ENCODE measurements at regions not wholly inside any gene's neighbourhood (a gene's known extent, or its start where the extent isn't known, plus 50 kb on each side); places are given as distances from the start of the nearest gene placed in this dataset.

DNA sequence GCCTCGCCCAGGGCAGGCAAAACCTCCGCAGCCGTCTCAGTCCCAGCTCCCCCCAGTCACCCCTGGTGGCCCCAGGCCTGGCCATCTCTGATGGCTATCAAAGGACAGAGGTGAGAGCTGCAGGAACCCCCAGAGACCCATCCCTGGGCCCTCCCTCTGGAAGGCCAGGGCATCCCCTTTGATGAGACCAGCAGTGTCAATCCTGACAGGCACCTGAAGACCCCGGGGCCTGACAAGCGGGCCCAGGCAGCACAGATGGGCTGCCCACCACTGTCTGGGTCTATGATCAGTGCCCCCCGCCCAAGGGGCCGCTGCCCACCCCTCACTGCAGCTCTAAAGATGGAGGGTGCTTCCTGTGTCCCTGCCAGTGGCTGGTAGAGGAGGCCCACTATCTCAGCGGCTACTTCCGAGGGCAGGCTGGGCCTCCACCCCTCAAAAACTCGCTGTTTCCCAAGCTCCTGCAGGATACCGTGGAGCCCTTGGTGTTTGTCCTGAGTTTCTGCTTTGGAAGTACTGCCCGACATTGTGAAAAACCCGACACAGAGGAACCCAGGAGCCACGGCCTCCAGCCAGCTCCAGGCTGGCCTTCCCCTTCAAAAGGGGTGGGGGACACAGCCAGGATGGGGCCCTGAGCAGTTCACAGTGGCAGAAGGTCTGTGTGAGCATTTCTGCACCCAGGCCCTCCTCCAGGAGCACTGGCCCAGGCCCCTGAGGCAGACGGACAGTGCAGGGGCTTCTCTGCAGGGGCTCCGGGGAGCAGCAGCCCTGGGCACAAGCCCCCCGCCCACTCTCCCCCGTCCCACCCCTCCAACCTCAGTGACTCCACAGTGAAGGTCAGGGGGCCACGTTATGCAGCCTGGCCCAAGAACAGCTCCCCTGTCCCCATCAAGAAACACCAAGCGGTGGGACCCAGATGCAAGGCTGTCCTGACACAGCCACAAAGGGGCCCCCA is 99.2 kb downstream of the PDGFA start:
- no peak for DNase-seq
- TF ChIP-seq POLR2A (IDR thresholded peaks at IDR 0.05; ENCODE audit: low read length) (no peak), GATA1 (IDR thresholded peaks at IDR 0.05; ENCODE audit: low read depth, low read length) (no peak)

- TF ChIP-seq GATA1 (IDR thresholded peaks at IDR 0.05; ENCODE audit: low read depth, low read length) (no peak), POLR2A (IDR thresholded peaks at IDR 0.05; ENCODE audit: low read length) (no peak)
- DNase-seq: no peak
Measured at GRCh38 chr7:421136-421991, 98.3 kb downstream of the PDGFA start.

DNA sequence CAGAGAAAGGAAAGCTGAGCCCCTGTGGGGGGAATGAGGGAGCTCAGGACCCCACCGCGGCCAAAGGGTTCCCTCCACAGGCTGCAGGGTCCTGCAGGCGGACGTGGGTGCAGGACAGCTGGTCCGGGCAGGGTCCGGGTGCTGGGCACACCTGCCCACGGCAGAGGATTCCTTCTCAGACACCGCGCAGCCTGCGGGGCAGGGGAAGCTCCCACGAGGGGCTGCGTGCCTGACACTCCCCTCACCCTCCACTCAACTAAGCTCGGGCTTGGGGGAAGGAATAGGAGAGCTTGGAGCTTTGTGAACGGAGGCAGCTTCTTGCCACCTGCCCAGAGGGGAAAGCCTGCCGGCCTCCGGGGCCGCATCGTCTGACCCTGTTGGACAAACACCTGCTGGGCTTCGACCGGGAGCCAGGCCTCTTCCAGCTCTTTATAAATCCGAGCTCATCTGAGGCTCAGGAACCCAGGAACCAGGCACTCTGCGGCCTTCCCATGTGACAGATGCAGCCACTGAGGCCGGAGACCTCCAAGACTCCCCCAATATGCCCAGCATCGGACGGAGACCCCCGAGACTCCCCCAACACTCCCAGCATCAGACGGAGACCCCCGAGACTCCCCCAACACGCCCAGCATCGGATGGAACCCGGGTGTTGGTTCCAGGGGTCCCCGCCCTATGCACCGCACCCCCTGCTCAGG is 97.3 kb downstream of the PDGFA start:
- TF ChIP-seq POLR2A (IDR thresholded peaks at IDR 0.05; ENCODE audit: low read length) (no peak), GATA1 (IDR thresholded peaks at IDR 0.05; ENCODE audit: low read depth, low read length) (no peak)
- no peak for DNase-seq

DNA sequence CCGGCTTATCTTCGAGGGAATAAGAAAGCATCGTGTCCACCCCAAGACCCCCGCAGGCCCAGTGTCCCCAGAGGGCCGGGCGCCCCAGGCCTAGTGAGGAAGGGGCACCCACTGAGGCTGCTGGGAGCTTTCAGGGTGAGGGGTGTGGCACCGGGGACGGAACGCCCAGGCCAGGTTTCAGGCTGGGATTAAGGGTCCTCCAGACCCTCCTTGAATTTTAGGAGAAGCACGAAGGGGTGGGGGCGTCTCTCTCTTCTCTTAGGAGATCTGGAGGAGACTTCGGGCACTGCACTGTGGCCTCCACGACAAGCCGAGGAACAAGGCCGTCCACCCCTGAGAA is 96.8 kb downstream of the PDGFA start:
- no peak for TF ChIP-seq GATA1 (IDR thresholded peaks at IDR 0.05; ENCODE audit: low read depth, low read length)
- TF ChIP-seq POLR2A (IDR thresholded peaks at IDR 0.05; ENCODE audit: low read length): no peak
- DNase-seq: no peak

DNA sequence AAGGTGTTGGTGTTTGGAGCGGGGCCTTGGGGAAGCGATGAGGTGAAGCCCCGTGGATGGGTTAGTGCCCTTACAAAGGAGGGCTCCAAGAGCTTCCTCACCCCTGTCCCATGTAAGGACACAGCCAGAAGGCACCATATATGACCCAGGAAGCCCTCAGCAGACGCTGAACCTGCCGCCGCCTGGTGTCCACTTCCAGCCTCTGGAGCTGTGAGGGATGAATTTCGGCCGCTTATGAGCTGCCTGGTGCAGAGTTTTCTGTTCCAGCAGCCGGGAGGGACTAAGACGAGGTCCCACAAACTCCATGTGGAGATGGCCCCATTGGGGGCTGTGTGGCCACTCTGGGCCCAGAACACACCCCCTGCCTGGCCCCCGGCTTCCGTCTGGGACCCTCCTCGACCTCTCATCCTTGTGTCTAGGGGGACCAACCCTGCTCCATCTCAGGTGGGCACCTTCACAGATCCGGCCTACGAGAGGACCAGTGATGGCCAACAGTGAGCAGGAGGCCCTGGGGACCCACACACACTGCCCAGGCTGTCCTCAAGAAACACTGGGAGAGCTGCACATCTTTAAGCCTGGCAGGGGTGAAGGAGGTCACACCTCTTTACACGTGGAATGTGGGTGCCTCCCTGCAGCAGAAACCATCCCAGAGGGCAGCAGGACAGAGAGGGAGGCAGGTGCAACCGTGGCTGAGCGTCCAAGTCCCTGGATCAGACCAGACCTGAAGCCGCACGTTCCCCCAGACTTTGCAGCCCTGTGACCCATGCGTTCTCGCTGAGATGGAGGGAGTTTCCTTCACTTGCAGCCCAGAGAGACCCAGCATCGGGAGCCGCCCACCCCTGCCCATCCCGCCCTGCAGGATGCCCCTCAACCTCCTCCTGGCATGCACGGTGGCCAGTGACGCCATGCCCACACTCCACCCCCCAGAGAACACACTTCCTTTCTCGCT is 96.1 kb downstream of the PDGFA start:
- DNase-seq: no peak
- TF ChIP-seq GATA1 (IDR thresholded peaks at IDR 0.05; ENCODE audit: low read depth, low read length) (no peak), POLR2A (IDR thresholded peaks at IDR 0.05; ENCODE audit: low read length) (no peak)

GRCh38 chr7:424301-424935 is 95.2 kb downstream of the PDGFA start:
- TF ChIP-seq POLR2A (IDR thresholded peaks at IDR 0.05; ENCODE audit: low read length) (no peak), GATA1 (IDR thresholded peaks at IDR 0.05; ENCODE audit: low read depth, low read length) (no peak)
- DNase-seq: no peak

DNA sequence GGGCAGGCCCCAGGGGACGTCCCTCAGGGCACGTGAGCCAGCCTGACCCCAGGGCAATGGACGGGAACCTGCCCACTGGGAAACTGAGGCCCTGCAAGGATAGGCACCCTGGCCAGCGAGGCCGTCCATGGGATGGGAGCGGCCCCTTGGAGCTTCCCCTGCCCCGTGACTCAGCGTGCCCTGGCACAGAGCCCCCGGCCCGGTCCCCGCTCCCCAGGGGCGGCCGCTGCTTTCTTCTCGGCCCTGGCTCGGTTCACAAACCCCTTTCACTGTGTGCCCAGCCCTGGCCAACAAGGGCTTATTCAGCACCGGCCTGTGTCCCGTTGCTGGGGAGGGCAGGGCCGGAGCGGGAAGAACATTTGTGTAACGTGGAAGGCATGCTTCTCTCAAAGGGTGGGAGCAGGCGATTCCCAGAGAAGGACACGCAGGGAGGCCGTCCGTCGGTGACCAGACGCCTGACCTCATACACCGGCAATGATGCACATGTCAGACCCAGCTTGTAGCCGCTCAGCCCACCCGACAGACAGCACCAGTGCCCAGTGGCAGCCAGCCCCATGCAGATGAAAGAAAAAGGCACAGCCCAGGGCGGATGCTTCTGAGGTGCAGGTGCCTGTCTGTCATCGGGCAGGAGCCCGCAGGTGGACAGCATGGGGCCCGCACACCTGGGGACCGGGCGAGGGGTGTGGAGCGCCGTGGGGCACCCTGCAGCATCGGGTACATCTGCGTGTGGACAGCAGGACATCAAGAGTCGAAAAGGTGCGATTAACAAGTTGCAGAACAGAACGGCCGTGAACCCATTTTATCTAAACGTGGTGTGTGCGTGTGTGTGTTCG is 94.5 kb downstream of the PDGFA start:
- no peak for DNase-seq
- TF ChIP-seq POLR2A (IDR thresholded peaks at IDR 0.05; ENCODE audit: low read length) (no peak), GATA1 (IDR thresholded peaks at IDR 0.05; ENCODE audit: low read depth, low read length) (no peak)

GRCh38 chr7:425794-426188 is 93.9 kb downstream of the PDGFA start:
- TF ChIP-seq POLR2A (IDR thresholded peaks at IDR 0.05; ENCODE audit: low read length) (no peak), GATA1 (IDR thresholded peaks at IDR 0.05; ENCODE audit: low read depth, low read length) (no peak)
- no peak for DNase-seq

- DNase-seq: no peak
- no peak for TF ChIP-seq POLR2A (IDR thresholded peaks at IDR 0.05; ENCODE audit: low read length)
- TF ChIP-seq GATA1 (IDR thresholded peaks at IDR 0.05; ENCODE audit: low read depth, low read length): no peak
Measured at GRCh38 chr7:426510-426909, 93.1 kb downstream of the PDGFA start.

DNA sequence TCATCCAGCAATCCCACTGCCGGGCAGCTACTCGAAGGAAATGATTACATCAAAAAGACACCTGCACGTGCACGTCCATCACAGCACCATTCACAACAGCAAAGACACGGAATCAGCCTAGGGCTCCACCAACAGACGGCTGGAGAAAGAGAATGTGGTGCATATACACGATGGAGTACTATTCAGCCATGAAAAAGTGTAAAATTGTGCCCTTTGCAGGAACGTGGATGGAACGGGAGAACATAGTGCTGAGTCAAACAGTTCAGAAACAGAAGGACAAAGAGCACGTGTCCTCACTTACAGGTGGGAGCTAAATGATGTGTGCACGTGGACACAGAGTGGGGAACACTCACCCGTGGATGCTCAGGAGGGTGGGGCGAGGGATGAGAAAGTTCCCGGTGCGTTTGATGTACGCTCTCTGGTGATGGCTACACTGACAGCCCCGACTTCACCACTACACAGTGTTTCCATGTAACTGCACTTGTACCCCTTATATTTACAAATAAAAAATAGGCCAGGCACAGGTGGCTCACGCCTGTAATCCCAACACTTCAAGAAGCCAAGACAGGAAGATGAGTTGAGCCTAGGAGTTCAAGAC is 92.0 kb downstream of the PDGFA start:
- no peak for TF ChIP-seq GATA1 (IDR thresholded peaks at IDR 0.05; ENCODE audit: low read depth, low read length)
- no peak for TF ChIP-seq POLR2A (IDR thresholded peaks at IDR 0.05; ENCODE audit: low read length)
- DNase-seq: no peak

DNA sequence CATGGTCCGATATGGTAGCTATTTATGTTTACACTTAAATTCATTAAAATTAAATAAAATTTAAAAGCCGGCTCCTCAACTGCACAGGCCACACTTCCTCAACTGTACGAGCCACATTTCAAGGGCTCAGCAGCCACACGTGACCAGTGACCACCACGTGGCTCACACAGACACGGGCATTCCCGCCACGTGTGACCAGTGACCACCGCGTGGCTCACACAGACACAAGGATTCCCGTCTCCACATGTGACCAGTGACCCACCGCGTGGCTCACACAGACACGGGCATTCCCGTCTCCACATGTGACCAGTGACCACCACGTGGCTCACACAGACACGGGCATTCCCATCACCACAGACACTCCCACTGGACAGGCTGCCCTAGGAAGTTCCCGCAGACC is 91.3 kb downstream of the PDGFA start:
- TF ChIP-seq GATA1 (IDR thresholded peaks at IDR 0.05; ENCODE audit: low read depth, low read length) (no peak), POLR2A (IDR thresholded peaks at IDR 0.05; ENCODE audit: low read length) (no peak)
- no peak for DNase-seq
